GM12891 (cell line): ENCODE measurements at regions not wholly inside any gene's neighbourhood (a gene's known extent, or its start where the extent isn't known, plus 50 kb on each side); places are given as distances from the start of the nearest gene placed in this dataset.

Experiments used
- POLR2A ChIP-seq: IDR thresholded peaks from 2 replicates; pipeline ENCODE4 v1.6.1; 2011; ENCODE audit warnings: low read depth, low read length, control low read depth
- POLR2AphosphoS5 ChIP-seq: IDR thresholded peaks from 2 replicates; pipeline ENCODE4 v1.6.1; 2011; ENCODE audit warnings: low read depth, low read length, control low read depth
- TAF1 ChIP-seq: IDR thresholded peaks from 2 replicates; pipeline ENCODE4 v1.6.1; 2011; ENCODE audit warnings: low read depth, low read length, control low read depth

- no peak for TF ChIP-seq POLR2AphosphoS5
- no peak for TF ChIP-seq TAF1
- no peak for TF ChIP-seq POLR2A
These were observed 249.7 kb upstream of the SYNCRIP start for GRCh38 chr6:85892346-85892745.
